Thoracic aorta (tissue), 2 donors: ENCODE measurements at regions not wholly inside any gene's neighbourhood (a gene's known extent, or its start where the extent isn't known, plus 50 kb on each side); places are given as distances from the start of the nearest gene placed in this dataset.

ENCODE experiments used
- ATAC-seq: fragments of 150-250 bp; one replicate; pipeline ENCODE4 v1.8.0; 2017; ENCODE audit warnings: low read depth; ENCODE audit not compliant: insufficient number of reproducible peaks, low FRiP score
- DNase-seq: peaks from one replicate; pipeline ENCODE4 v3.0.0-alpha.2; 2020; ENCODE audit warnings: low spot score
- H3K27ac ChIP-seq, 2 donors: fragments of 200-600 bp; sonication (generic); 1 replicate in 1 of 2; 2 replicates in 1 of 2; pipeline ENCODE4 v1.5.1; 2016; ENCODE audit warnings: mild to moderate bottlenecking in 2 of 2, moderate library complexity in 2 of 2
- H3K27me3 ChIP-seq: fragments of 200-600 bp; sonication (generic); replicated peaks from 2 replicates; pipeline ENCODE4 v1.6.0; 2016; ENCODE audit warnings: mild to moderate bottlenecking; ENCODE audit not compliant: insufficient read depth
- H3K36me3 ChIP-seq: fragments of 200-600 bp; sonication (generic); one replicate; pipeline ENCODE4 v1.5.1; 2016
- H3K4me1 ChIP-seq, 2 donors: fragments of 200-600 bp; sonication (generic); 1 replicate in 1 of 2; 2 replicates in 1 of 2; pipeline versions ENCODE4 v1.5.1 to v1.6.0; 2016; ENCODE audit warnings: low read depth in 2 of 2, mild to moderate bottlenecking in 1 of 2; ENCODE audit not compliant: control insufficient read depth in 1 of 2
- H3K4me3 ChIP-seq: fragments of 200-600 bp; sonication (generic); 2 replicates; pipeline ENCODE4 v1.5.1; 2016; ENCODE audit warnings: mild to moderate bottlenecking
- H3K9me3 ChIP-seq: fragments of 200-600 bp; sonication (generic); 2 replicates; pipeline ENCODE4 v1.5.1; 2016
- CTCF ChIP-seq: fragments of 200-600 bp; sonication (generic); IDR thresholded peaks from one replicate; pipeline ENCODE4 v1.5.1; 2019; ENCODE audit warnings: antibody characterized with exemption

DNA sequence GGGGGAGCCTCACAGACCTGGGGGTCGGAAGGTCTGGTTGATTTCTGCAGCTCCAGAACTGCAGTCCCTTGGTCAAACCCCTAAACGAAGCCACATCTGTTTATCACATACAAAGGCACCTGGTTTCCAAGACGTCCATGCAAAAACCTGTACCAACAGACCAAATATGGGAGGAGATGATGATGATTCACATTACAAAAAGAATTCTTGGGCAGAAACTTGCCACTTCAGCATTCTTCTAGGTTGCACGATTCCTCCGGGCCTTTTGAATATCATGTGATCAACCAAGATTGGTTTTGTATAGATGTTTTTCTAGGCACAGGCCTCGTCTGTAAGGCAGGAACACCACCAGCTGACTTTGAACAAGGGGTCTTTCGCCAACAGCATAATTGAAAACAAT lies 466.3 kb downstream of the SOX9 start:
- DNase-seq: no peak
- Histone ChIP-seq H3K36me3 (no peaks in the 10 kb centered on the region), H3K27ac (no peak overlapping the region), H3K9me3 (no peaks in the 10 kb centered on the region), H3K4me1 (peaks cover 0 to 13% of the 10 kb centered on the region in 2 donors), H3K27me3 (no peaks in the 10 kb centered on the region), H3K4me3 (no peak overlapping the region)
- no peak for ATAC-seq
- TF ChIP-seq CTCF: no peak

- DNase-seq (no peak), ATAC-seq (no peak)
- Histone ChIP-seq H3K9me3 (no peaks in the 10 kb centered on the region), H3K27ac (no peak overlapping the region), H3K4me1 (peaks cover 0 to 13% of the 10 kb centered on the region in 2 donors), H3K4me3 (no peak overlapping the region), H3K36me3 (no peaks in the 10 kb centered on the region), H3K27me3 (no peaks in the 10 kb centered on the region)
- TF ChIP-seq CTCF: no peak
Observed at GRCh38 chr17:72587773-72588511, 467.1 kb downstream of the SOX9 start.

DNA sequence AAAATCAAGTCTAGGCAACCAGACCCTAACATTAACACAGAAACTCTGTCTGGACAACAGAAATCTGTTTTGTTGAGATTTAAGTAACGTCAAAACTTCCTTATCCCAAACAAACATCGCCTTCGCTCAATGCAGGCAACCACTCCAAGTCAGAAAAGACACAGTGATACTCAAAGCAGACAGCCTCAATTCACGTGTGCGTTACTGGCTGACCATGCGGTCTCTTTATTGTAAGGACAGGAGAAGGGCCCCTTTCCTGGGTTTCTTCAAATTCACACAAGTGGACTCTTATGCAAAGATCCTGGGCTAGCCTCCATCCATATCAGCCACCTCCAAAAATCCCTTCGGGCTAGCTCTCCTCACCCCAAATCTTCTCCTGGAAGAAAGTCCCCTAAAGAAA lies 467.7 kb downstream of the SOX9 start:
- no peak for DNase-seq
- Histone ChIP-seq H3K36me3 (no peaks in the 10 kb centered on the region), H3K9me3 (no peaks in the 10 kb centered on the region), H3K4me1 (peaks cover 0 to 13% of the 10 kb centered on the region in 2 donors), H3K27me3 (no peaks in the 10 kb centered on the region), H3K27ac (no peak overlapping the region), H3K4me3 (no peak overlapping the region)
- TF ChIP-seq CTCF: no peak
- ATAC-seq: no peak

DNA sequence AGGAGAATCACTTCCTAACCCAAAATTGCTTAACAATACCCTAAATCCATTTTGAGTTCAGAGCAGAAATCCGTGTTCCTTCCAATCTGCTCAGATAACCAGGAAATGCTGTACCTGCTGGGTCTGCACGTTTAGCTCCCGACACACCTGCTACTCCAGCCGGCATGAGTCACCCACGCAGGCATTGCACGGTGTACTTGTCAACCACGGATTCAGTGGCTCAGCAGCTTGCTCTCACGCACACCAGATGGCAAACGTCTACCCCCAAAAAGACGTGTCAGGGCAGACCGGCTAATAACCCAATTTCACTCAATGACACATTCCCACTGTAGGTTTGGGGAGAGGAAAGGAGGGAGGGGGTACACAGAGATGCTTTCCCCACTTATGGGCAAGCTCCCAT lies 468.1 kb downstream of the SOX9 start:
- no peak for TF ChIP-seq CTCF
- Histone ChIP-seq H3K27ac (no peak overlapping the region), H3K27me3 (no peaks in the 10 kb centered on the region), H3K36me3 (no peaks in the 10 kb centered on the region), H3K4me1 (peaks cover 0 to 13% of the 10 kb centered on the region in 2 donors), H3K4me3 (no peak overlapping the region), H3K9me3 (no peaks in the 10 kb centered on the region)
- no peak for ATAC-seq
- no peak for DNase-seq

DNA sequence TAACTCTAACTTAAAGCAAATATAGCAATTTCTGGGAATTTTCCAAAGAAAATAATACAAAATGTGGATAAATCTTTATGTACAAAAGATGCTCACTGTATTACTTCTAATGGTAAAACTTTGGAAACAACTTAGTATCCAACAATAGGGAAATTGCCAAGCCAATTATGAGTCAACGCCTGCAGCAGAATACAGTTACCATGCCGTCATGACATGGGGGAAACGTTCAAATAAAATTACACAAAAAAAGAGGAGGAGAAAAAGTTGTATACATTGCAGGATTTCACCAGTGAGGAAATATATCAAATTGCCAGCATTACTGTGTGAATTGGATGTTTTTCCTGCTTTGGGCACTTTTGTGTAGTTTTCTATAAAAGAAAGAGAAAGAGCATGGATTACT lies 469.6 kb downstream of the SOX9 start:
- H3K27me3 ChIP-seq: no peaks in the 10 kb centered on the region
- H3K27ac ChIP-seq: no peak overlapping the region
- H3K36me3 ChIP-seq: no peaks in the 10 kb centered on the region
- ATAC-seq: no peak
- no peak for TF ChIP-seq CTCF
- H3K4me1 ChIP-seq: peaks cover 0 to 13% of the 10 kb centered on the region in 2 donors
- no peak overlapping the region for H3K4me3 ChIP-seq
- no peaks in the 10 kb centered on the region for H3K9me3 ChIP-seq
- DNase-seq: no peak
